GM12875 (cell line): ENCODE measurements at regions not wholly inside any gene's neighbourhood (a gene's known extent, or its start where the extent isn't known, plus 50 kb on each side); places are given as distances from the start of the nearest gene placed in this dataset.

Experiments
- H3K4me3 ChIP-seq: one replicate; pipeline ENCODE4 v1.5.1; 2011; ENCODE audit warnings: low read depth, low read length, control low read depth
- TF ChIP-seq, protein P1 (sequence below): IDR thresholded peaks from 2 replicates; pipeline ENCODE4 v1.5.1; 2011; ENCODE audit warnings: low read depth, mild to moderate bottlenecking, control low read depth, inconsistent platforms, low read length, moderate library complexity, borderline replicate concordance; ENCODE audit not compliant: insufficient read depth

- TF ChIP-seq, protein P1, sequence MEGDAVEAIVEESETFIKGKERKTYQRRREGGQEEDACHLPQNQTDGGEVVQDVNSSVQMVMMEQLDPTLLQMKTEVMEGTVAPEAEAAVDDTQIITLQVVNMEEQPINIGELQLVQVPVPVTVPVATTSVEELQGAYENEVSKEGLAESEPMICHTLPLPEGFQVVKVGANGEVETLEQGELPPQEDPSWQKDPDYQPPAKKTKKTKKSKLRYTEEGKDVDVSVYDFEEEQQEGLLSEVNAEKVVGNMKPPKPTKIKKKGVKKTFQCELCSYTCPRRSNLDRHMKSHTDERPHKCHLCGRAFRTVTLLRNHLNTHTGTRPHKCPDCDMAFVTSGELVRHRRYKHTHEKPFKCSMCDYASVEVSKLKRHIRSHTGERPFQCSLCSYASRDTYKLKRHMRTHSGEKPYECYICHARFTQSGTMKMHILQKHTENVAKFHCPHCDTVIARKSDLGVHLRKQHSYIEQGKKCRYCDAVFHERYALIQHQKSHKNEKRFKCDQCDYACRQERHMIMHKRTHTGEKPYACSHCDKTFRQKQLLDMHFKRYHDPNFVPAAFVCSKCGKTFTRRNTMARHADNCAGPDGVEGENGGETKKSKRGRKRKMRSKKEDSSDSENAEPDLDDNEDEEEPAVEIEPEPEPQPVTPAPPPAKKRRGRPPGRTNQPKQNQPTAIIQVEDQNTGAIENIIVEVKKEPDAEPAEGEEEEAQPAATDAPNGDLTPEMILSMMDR = no peak
- no peak overlapping the region for H3K4me3 ChIP-seq
These were observed 129.7 kb downstream of the TDRD15 start for GRCh38 chr2:21253311-21254027.

GRCh38 chr2:21254170-21254965 lies 130.6 kb downstream of the TDRD15 start:
- H3K4me3 ChIP-seq = no peak overlapping the region
- TF ChIP-seq, protein P1 = no peak

DNA sequence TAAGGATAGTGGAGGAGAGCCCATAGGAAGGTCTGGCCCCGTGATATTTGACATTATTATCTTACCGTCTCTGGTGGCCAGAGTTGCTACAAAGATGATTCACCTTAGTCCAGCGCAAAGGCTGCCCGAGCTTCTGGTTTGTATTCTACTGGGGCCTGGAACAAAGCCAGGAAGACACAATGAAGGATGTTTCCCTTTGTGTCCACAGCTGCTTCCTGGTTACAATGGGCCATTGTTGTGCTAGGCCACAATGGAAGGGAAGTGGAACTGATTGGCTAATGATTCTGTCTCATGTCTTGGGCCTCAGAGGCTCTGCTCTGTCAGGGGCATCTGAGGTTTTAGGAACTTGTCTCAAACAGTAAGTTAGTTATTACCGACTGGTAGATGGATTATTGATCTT lies 132.2 kb downstream of the TDRD15 start:
- no peak overlapping the region for H3K4me3 ChIP-seq
- TF ChIP-seq, protein P1 = no peak

- no peak overlapping the region for H3K4me3 ChIP-seq
- TF ChIP-seq, protein P1 = no peak
These were observed 133.9 kb downstream of the TDRD15 start for GRCh38 chr2:21257621-21258020.

DNA sequence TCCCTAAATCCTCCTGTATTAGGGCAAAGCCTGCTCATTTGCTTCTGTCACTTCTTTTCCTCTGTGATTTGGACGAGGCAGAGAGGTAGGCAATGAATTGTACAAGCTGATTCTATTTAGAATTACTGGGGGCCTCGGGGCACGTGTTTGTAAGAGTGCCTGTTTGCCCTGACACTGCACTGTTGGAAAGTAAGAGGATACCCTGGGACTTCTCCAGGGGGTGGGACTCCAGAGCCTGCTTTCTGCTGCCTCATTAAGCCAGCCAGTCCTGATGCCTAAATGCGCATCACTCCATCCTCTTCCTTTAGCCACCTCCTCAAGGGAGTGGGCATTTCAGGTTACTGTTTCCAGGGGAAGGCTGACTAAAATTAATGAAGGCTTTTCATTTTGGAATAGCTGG lies 134.3 kb downstream of the TDRD15 start:
- no peak overlapping the region for H3K4me3 ChIP-seq
- TF ChIP-seq, protein P1 = no peak

- TF ChIP-seq, protein P1 = no peak
- H3K4me3 ChIP-seq = no peak overlapping the region
These were observed 136.5 kb downstream of the TDRD15 start for GRCh38 chr2:21260311-21260710.

GRCh38 chr2:21261591-21261990 lies 137.8 kb downstream of the TDRD15 start:
- H3K4me3 ChIP-seq = no peak overlapping the region
- TF ChIP-seq, protein P1 = no peak
